NB4 (cell line): ENCODE measurements at regions not wholly inside any gene's neighbourhood (a gene's known extent, or its start where the extent isn't known, plus 50 kb on each side); places are given as distances from the start of the nearest gene placed in this dataset.

ENCODE experiments used
- DNase-seq: peaks from one replicate; pipeline ENCODE4 v3.0.0; 2010; ENCODE audit warnings: low read depth
- H3K4me3 ChIP-seq: one replicate; pipeline ENCODE4 v1.5.1; 2011; ENCODE audit warnings: mild to moderate bottlenecking, low read depth, low read length, moderate library complexity
- MYC ChIP-seq: IDR thresholded peaks from 2 replicates; pipeline ENCODE4 v1.6.1; 2011; ENCODE audit warnings: low read depth, low read length
- POLR2A ChIP-seq: IDR thresholded peaks from 2 replicates; pipeline ENCODE4 v1.6.1; 2011; ENCODE audit warnings: mild to moderate bottlenecking; ENCODE audit not compliant: insufficient read length; ENCODE audit errors: extremely low read depth
- TF ChIP-seq, protein P1 (sequence below): IDR thresholded peaks from one replicate; pipeline ENCODE4 v1.5.1; 2012; ENCODE audit warnings: low read depth, low read length
- TF ChIP-seq, protein P2 (sequence below): IDR thresholded peaks from 2 replicates; pipeline ENCODE4 v1.6.1; 2011; ENCODE audit warnings: low read depth, low read length

DNA sequence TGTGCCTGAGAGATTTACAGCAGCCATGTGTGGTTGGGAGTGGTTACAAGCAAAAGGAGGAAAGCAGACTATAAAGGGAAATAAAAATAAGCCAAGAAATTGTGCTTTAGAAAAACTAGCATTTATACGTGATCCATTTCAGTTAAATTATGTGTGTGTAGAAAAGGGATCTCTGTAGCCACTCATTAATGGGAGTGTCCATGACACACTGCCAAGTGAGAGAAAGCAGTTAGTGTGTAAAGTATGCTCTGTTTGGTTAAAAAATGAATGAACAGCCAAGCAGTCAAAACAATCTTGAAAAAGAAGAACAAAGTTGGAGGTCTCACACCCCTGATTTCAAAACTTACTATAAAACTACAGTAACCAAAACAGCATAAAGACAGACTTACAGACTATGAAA lies 67.9 kb upstream of the GGTLC1 start:
- H3K4me3 ChIP-seq = no peak overlapping the region
- no peak for DNase-seq
- TF ChIP-seq, protein P1, sequence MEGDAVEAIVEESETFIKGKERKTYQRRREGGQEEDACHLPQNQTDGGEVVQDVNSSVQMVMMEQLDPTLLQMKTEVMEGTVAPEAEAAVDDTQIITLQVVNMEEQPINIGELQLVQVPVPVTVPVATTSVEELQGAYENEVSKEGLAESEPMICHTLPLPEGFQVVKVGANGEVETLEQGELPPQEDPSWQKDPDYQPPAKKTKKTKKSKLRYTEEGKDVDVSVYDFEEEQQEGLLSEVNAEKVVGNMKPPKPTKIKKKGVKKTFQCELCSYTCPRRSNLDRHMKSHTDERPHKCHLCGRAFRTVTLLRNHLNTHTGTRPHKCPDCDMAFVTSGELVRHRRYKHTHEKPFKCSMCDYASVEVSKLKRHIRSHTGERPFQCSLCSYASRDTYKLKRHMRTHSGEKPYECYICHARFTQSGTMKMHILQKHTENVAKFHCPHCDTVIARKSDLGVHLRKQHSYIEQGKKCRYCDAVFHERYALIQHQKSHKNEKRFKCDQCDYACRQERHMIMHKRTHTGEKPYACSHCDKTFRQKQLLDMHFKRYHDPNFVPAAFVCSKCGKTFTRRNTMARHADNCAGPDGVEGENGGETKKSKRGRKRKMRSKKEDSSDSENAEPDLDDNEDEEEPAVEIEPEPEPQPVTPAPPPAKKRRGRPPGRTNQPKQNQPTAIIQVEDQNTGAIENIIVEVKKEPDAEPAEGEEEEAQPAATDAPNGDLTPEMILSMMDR = no peak
- no peak for TF ChIP-seq MYC

- H3K4me3 ChIP-seq = no peak overlapping the region
- TF ChIP-seq, protein P1 = no peak
- TF ChIP-seq POLR2A (no peak), MYC (no peak)
- TF ChIP-seq, protein P2, sequence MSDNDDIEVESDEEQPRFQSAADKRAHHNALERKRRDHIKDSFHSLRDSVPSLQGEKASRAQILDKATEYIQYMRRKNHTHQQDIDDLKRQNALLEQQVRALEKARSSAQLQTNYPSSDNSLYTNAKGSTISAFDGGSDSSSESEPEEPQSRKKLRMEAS = no peak
- DNase-seq = no peak
Measured at GRCh38 chr20:24052599-24053275, 64.2 kb upstream of the GGTLC1 start.

GRCh38 chr20:24051160-24051559 lies 62.6 kb upstream of the GGTLC1 start:
- H3K4me3 ChIP-seq = no peak overlapping the region
- TF ChIP-seq, protein P1 = no peak
- no peak for TF ChIP-seq POLR2A
- TF ChIP-seq, protein P2 = no peak
- no peak for TF ChIP-seq MYC
- DNase-seq = no peak

GRCh38 chr20:24050119-24050518 lies 61.5 kb upstream of the GGTLC1 start:
- TF ChIP-seq POLR2A (no peak), MYC (no peak)
- TF ChIP-seq, protein P2 = no peak
- TF ChIP-seq, protein P1 = no peak
- H3K4me3 ChIP-seq = no peak overlapping the region
- no peak for DNase-seq

- no peak overlapping the region for H3K4me3 ChIP-seq
- TF ChIP-seq MYC (no peak), POLR2A (no peak)
- TF ChIP-seq, protein P1 = no peak
- TF ChIP-seq, protein P2 = no peak
- no peak for DNase-seq
Measured at GRCh38 chr20:24049081-24049480, 60.5 kb upstream of the GGTLC1 start.
